ENCODE measurements at regions not wholly inside any gene's neighbourhood (a gene's known extent, or its start where the extent isn't known, plus 50 kb on each side); places are given as distances from the start of the nearest gene placed in this dataset.
"Not testable (repeated sequence)": the region's sequence is repeated elsewhere in the genome, so short reads cannot be mapped to it uniquely, and the experiment has no call there.

DNA sequence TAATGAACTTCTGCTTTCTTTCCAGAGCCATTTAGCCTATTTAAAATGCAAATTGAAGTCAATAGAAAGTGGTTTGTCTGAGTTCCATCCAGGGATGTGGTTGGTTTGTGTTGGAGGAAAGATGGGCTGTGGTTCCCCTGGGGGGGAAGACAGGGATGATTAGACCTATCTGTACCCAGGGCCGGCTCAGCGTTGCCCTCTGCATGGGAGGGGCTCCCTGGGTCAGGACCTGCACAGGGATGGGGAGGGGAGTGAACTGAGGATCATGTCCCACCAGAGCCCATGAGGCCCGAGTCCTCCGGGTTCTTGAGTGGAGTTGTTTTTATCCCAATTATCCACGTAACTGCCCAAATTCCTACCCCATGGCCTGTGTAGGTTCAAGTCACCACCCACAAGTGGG lies 76.9 kb upstream of the SFSWAP start:
- Histone ChIP-seq H3K27me3 (peaks cover 6 to 53% (median 33%) of the 10 kb centered on the region in 7 donors), H3K36me3 (no peaks in the 10 kb centered on the region), H3K4me3 (no peak overlapping the region), H3K4me1 (no peaks in the 10 kb centered on the region), H3K9me3 (no peaks in the 10 kb centered on the region), H3K27ac (no peak overlapping the region)
- WGBS, 2 donors, result 64 to 72% methylated on average over 5 of the region's 5 CpGs
- DNase-seq, result no peak
- TF ChIP-seq CTCF (IDR thresholded peaks at IDR 0.05), result no peak
- ATAC-seq, result no peak
- intact Hi-C loops (cut with DNase I), result no loop called here

- H3K27ac ChIP-seq; ATAC-seq; H3K9me3 ChIP-seq; H3K4me3 ChIP-seq; intact Hi-C loops (cut with DNase I); H3K36me3 ChIP-seq; H3K4me1 ChIP-seq; DNase-seq: not testable (repeated sequence)
- WGBS, 2 donors, result 78% methylated on average over 2 of the region's 2 CpGs
- H3K27me3 ChIP-seq, result peaks cover 4 to 58% (median 35%) of the 10 kb centered on the region in 7 donors
Observed at GRCh38 chr12:131635012-131635411, 75.9 kb upstream of the SFSWAP start.

DNA sequence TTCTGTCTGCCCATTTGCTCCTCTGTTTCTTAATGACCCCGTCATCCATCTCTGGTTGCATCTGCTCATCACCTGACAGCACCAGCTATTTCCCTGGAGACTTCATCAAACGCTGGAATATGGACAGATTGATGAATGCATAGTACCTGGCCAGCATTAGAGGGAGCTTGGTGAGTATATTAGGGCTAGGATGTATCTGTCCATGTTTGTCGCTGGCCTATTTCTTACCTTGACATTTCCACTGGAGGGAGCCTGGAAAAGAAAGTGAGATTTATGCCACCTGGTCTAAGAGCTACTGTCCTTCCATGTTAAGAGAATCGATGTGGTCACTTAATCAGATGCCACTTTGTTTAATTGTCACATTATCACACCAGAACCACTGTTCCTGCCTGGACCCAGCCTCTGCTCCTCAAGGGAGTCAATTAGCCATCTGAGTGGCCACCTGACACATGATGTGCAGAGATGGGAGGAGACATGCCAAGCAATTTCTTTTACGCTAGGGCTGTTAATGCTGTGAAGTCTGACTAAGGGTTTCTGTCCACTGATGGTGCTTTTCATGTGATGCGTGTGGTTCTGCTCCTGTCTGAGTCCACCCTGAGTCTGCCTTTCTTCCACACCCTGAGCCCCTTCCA lies 75.3 kb upstream of the SFSWAP start:
- H3K9me3 ChIP-seq, result no peaks in the 10 kb centered on the region
- no peak overlapping the region for H3K27ac ChIP-seq
- H3K36me3 ChIP-seq, result no peaks in the 10 kb centered on the region
- ATAC-seq, result no peak
- intact Hi-C loops (cut with DNase I), result no loop called here
- no peak for TF ChIP-seq CTCF (IDR thresholded peaks at IDR 0.05)
- H3K27me3 ChIP-seq, result peaks cover 4 to 54% (median 35%) of the 10 kb centered on the region in 7 donors
- H3K4me3 ChIP-seq, result no peak overlapping the region
- DNase-seq, result no peak
- no peaks in the 10 kb centered on the region for H3K4me1 ChIP-seq
- 79 to 80% methylated on average over 6 of the region's 6 CpGs for WGBS, 2 donors

DNA sequence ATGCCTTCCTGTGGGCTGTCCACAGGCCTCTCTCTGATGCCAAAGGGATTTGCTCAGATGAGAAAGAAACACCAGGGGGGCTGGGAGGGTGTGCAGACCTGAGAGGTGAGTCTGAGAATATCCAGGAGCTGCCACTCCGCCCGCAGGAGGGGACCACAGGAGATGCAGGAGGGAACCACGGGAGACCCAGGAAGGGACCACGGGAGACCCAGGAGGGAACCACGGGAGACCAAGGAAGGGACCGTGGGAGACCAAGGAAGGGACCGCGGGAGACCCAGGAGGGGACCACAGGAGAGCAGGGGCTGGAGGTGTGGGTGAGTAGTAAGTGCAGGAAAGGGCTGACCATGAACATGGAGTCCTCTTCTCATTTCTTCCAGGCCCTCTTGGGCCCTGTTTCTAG lies 74.6 kb upstream of the SFSWAP start:
- no peak for TF ChIP-seq CTCF (IDR thresholded peaks at IDR 0.05)
- H3K27ac ChIP-seq, result no peak overlapping the region
- 86 to 90% methylated on average over 8 of the region's 8 CpGs for WGBS, 2 donors

DNA sequence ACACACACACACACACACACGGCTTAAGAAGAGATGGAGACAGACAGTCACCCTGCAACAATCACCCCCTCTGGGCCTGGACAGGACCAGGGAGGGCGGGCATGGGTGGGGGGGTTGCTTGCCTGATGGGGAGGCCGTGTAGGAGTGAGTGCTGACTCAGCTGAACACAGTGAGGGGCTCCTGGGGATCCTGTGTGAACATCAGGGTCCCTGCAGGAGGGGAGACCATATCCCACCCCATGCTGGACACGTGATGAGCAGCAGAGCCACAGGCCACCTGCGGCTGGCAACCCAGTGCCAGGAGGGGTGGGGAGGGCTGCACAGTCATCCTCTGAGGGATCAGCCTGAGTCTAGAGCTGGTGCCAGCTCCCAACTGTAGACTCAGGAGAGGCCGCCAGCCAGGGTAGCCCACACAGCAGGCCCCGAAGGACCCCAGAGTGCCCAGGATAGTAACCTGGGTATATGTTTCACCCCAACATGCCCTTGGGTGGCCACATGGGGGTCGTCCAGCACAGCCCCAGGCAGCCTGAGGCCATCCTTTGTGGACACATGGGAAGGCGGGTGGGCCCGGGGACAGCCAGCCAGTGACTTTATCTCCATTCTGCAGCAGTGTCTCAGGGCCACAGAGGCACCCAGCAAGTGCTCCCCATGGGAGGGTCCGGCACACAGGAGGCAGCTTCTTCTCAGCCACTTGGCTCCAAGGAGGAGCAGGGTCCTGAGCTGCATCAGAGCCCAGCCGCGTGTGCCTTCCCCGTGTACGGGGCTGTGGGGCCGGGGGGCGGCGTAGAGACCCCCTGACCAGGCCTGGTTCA lies 73.7 kb upstream of the SFSWAP start:
- Histone ChIP-seq H3K27ac (no peak overlapping the region), H3K36me3 (no peaks in the 10 kb centered on the region), H3K27me3 (peaks cover 4 to 52% (median 33%) of the 10 kb centered on the region in 7 donors), H3K4me1 (no peaks in the 10 kb centered on the region), H3K4me3 (no peak overlapping the region), H3K9me3 (no peaks in the 10 kb centered on the region)
- no peak for DNase-seq
- TF ChIP-seq CTCF (IDR thresholded peaks at IDR 0.05), result no peak
- 66 to 72% methylated on average over 18 of the region's 18 CpGs for WGBS, 2 donors
- intact Hi-C loops (cut with DNase I), result no loop called here
- no peak for ATAC-seq

More for the DNA sequence above, 74.6 kb upstream of the SFSWAP start:
- no peak for DNase-seq
- H3K27me3 ChIP-seq, result peaks cover 4 to 51% (median 33%) of the 10 kb centered on the region in 7 donors
- H3K36me3 ChIP-seq, result no peaks in the 10 kb centered on the region
- no peaks in the 10 kb centered on the region for H3K9me3 ChIP-seq
- H3K4me1 ChIP-seq, result no peaks in the 10 kb centered on the region
- no peak for ATAC-seq
- intact Hi-C loops (cut with DNase I), result no loop called here
- no peak overlapping the region for H3K4me3 ChIP-seq
